ENCODE measurements at regions not wholly inside any gene's neighbourhood (a gene's known extent, or its start where the extent isn't known, plus 50 kb on each side); places are given as distances from the start of the nearest gene placed in this dataset.

- no peak for TF ChIP-seq RFX5 (IDR thresholded peaks at IDR 0.05; ENCODE audit: low read depth, low read length)
- TF ChIP-seq POLR2A (IDR thresholded peaks at IDR 0.05; ENCODE audit: low read depth, low read length): no peak
- TF ChIP-seq, protein P1, sequence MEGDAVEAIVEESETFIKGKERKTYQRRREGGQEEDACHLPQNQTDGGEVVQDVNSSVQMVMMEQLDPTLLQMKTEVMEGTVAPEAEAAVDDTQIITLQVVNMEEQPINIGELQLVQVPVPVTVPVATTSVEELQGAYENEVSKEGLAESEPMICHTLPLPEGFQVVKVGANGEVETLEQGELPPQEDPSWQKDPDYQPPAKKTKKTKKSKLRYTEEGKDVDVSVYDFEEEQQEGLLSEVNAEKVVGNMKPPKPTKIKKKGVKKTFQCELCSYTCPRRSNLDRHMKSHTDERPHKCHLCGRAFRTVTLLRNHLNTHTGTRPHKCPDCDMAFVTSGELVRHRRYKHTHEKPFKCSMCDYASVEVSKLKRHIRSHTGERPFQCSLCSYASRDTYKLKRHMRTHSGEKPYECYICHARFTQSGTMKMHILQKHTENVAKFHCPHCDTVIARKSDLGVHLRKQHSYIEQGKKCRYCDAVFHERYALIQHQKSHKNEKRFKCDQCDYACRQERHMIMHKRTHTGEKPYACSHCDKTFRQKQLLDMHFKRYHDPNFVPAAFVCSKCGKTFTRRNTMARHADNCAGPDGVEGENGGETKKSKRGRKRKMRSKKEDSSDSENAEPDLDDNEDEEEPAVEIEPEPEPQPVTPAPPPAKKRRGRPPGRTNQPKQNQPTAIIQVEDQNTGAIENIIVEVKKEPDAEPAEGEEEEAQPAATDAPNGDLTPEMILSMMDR (conservative IDR thresholded peaks at IDR 0.05; ENCODE audit: low read depth, low read length): no peak
- TF ChIP-seq MXI1 (IDR thresholded peaks at IDR 0.05; ENCODE audit: borderline replicate concordance, low read depth, low read length): no peak
- TF ChIP-seq RAD21 (IDR thresholded peaks at IDR 0.05; ENCODE audit: low read length): no peak
- TF ChIP-seq, protein P2, sequence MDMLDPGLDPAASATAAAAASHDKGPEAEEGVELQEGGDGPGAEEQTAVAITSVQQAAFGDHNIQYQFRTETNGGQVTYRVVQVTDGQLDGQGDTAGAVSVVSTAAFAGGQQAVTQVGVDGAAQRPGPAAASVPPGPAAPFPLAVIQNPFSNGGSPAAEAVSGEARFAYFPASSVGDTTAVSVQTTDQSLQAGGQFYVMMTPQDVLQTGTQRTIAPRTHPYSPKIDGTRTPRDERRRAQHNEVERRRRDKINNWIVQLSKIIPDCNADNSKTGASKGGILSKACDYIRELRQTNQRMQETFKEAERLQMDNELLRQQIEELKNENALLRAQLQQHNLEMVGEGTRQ (IDR thresholded peaks at IDR 0.05; ENCODE audit: low read depth, low read length): no peak
- no peak for TF ChIP-seq NFE2L2 (IDR thresholded peaks at IDR 0.05; ENCODE audit: low read depth, low read length)
- TF ChIP-seq CHD1 (IDR thresholded peaks at IDR 0.05; ENCODE audit: low read depth, low read length): no peak
Measured at GRCh38 chrX:68894513-68895340, 65.9 kb downstream of the EFNB1 start.

Measured in IMR-90 (cell line).